ENCODE measurements at regions not wholly inside any gene's neighbourhood (a gene's known extent, or its start where the extent isn't known, plus 50 kb on each side); places are given as distances from the start of the nearest gene placed in this dataset.

GRCh38 chr1:187237542-187237941, 408.8 kb downstream of the PLA2G4A start:
- no peak for DNase-seq

- no peak for DNase-seq
These were observed 413.2 kb downstream of the PLA2G4A start for GRCh38 chr1:187241971-187242370.

GRCh38 chr1:187244623-187245022, 415.9 kb downstream of the PLA2G4A start:
- no peak for DNase-seq

GRCh38 chr1:187245201-187245600, 416.5 kb downstream of the PLA2G4A start:
- no peak for DNase-seq

GRCh38 chr1:187249196-187249595, 420.4 kb downstream of the PLA2G4A start:
- no peak for DNase-seq

- DNase-seq = no peak
These were observed 424.2 kb downstream of the PLA2G4A start for GRCh38 chr1:187252923-187253322.

- DNase-seq = no peak
These were observed 428.7 kb downstream of the PLA2G4A start for GRCh38 chr1:187257476-187257875.

GRCh38 chr1:187261637-187262036, 432.9 kb downstream of the PLA2G4A start:
- DNase-seq = no peak

GRCh38 chr1:187262731-187263130, 434.0 kb downstream of the PLA2G4A start:
- DNase-seq = no peak

GRCh38 chr1:187264995-187265602, 436.4 kb downstream of the PLA2G4A start:
- DNase-seq = no peak

GRCh38 chr1:187266051-187266450, 437.3 kb downstream of the PLA2G4A start:
- DNase-seq = no peak

GRCh38 chr1:187267827-187268226, 439.1 kb downstream of the PLA2G4A start:
- no peak for DNase-seq

GRCh38 chr1:187270256-187270655, 441.5 kb downstream of the PLA2G4A start:
- no peak for DNase-seq

- no peak for DNase-seq
These were observed 446.6 kb downstream of the PLA2G4A start for GRCh38 chr1:187275346-187275745.

GRCh38 chr1:187275985-187276575, 447.3 kb downstream of the PLA2G4A start:
- no peak for DNase-seq

- no peak for DNase-seq
These were observed 447.9 kb downstream of the PLA2G4A start for GRCh38 chr1:187276677-187277076.

GRCh38 chr1:187280031-187280430, 451.3 kb downstream of the PLA2G4A start:
- no peak for DNase-seq

GRCh38 chr1:187281085-187281484, 452.3 kb downstream of the PLA2G4A start:
- no peak for DNase-seq

- DNase-seq = no peak
These were observed 455.2 kb downstream of the PLA2G4A start for GRCh38 chr1:187283984-187284383.

GRCh38 chr1:187294421-187295201, 465.9 kb downstream of the PLA2G4A start:
- DNase-seq = no peak

GRCh38 chr1:187300081-187300480, 471.3 kb downstream of the PLA2G4A start:
- DNase-seq = no peak

- DNase-seq = no peak
These were observed 478.1 kb downstream of the PLA2G4A start for GRCh38 chr1:187306710-187307415.

- no peak for DNase-seq
These were observed 481.4 kb downstream of the PLA2G4A start for GRCh38 chr1:187310038-187310631.
